Nephron progenitor cell (in vitro differentiated cells): ENCODE measurements at regions not wholly inside any gene's neighbourhood (a gene's known extent, or its start where the extent isn't known, plus 50 kb on each side); places are given as distances from the start of the nearest gene placed in this dataset.

Source experiments
- DNase-seq: peaks from one replicate; pipeline ENCODE4 v3.0.0; 2021
- H3K27ac Mint-ChIP-seq: 2 replicates; pipeline ENCODE4 v1.8.0; 2021; ENCODE audit warnings: mild to moderate bottlenecking, moderate library complexity, mixed read lengths
- H3K27me3 Mint-ChIP-seq: 2 replicates; pipeline ENCODE4 v1.8.0; 2021; ENCODE audit warnings: mild to moderate bottlenecking, low read depth, mixed read lengths; ENCODE audit not compliant: poor library complexity
- H3K36me3 Mint-ChIP-seq: 2 replicates; pipeline ENCODE4 v1.8.0; 2021; ENCODE audit warnings: low read depth, mixed read lengths
- H3K4me1 Mint-ChIP-seq: 2 replicates; pipeline ENCODE4 v1.8.0; 2021; ENCODE audit warnings: mixed read lengths
- H3K4me3 Mint-ChIP-seq: 2 replicates; pipeline ENCODE4 v1.8.0; 2021; ENCODE audit warnings: mild to moderate bottlenecking, moderate library complexity, mixed read lengths
- H3K9me3 Mint-ChIP-seq: 2 replicates; pipeline ENCODE4 v1.8.0; 2021; ENCODE audit warnings: mild to moderate bottlenecking, moderate library complexity, mixed read lengths
- CTCF ChIP-seq: fragments of 200-600 bp; sonication (generic); IDR thresholded peaks from 2 replicates; pipeline ENCODE4 v1.5.0; 2021; ENCODE audit warnings: antibody characterized with exemption

DNA sequence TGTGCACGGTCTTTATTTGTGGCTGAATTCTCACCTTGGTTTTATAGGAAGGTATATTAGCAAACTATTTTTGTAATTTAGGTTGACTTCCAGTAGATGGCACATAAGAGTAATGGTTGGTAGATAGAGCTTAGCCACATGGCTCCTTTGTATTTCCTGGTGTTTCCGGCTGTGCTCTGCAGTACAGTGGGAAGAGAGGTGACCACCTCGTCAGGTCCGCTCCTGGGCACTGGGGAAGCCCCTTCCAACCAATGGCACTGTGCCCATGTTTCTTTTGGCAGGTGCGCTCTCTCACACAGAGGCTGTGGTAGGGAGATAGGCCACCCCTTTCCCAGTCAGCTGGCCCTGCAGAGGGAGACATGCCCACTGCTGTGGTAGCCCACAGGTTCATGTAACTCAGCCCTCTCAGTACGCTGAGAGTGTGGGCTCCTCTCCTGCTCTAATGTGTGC, 74.3 kb upstream of the ATP12A start:
- Mint-ChIP-seq H3K27ac (no peak overlapping the region), H3K9me3 (peaks cover 40% of the 10 kb centered on the region), H3K4me1 (no peaks in the 10 kb centered on the region), H3K4me3 (no peak overlapping the region), H3K36me3 (no peaks in the 10 kb centered on the region), H3K27me3 (peaks cover 14% of the 10 kb centered on the region)
- peak; percentile 13 for TF ChIP-seq CTCF
- no peak for DNase-seq

GRCh38 chr13:24606486-24607170, 73.6 kb upstream of the ATP12A start:
- no peak for DNase-seq
- no peak overlapping the region for H3K4me3 Mint-ChIP-seq
- no peak for TF ChIP-seq CTCF
- peaks cover 12% of the 10 kb centered on the region for H3K27me3 Mint-ChIP-seq
- H3K4me1 Mint-ChIP-seq: no peaks in the 10 kb centered on the region
- H3K9me3 Mint-ChIP-seq: peaks cover 40% of the 10 kb centered on the region
- no peak overlapping the region for H3K27ac Mint-ChIP-seq
- H3K36me3 Mint-ChIP-seq: no peaks in the 10 kb centered on the region

DNA sequence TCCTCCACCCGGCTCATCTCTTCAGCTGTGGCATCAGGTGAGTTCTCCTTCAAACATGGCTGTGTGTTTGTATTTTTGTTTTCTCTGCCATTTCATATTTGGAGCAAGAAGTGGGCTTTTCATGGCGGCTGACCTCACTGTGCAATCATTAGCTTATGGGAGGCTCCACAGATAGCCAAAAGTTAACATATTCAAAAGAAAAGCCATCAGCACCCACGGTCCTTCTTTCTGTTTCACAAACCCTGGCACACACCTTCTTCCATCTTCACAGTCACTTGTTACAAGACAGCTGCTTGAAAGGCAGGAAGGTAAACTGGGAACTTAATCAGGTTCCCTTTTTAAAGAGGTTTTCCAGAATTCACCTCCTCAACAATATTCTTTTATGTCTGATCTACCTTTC, 69.3 kb upstream of the ATP12A start:
- Mint-ChIP-seq H3K4me3 (no peak overlapping the region), H3K9me3 (peaks cover under 1% of the 10 kb centered on the region), H3K27me3 (peaks cover 8% of the 10 kb centered on the region), H3K36me3 (no peaks in the 10 kb centered on the region), H3K4me1 (no peaks in the 10 kb centered on the region), H3K27ac (no peak overlapping the region)
- DNase-seq: no peak
- no peak for TF ChIP-seq CTCF

- DNase-seq: no peak
- no peaks in the 10 kb centered on the region for H3K9me3 Mint-ChIP-seq
- H3K27me3 Mint-ChIP-seq: peaks cover 8% of the 10 kb centered on the region
- H3K36me3 Mint-ChIP-seq: no peaks in the 10 kb centered on the region
- no peak overlapping the region for H3K4me3 Mint-ChIP-seq
- no peak for TF ChIP-seq CTCF
- peaks cover under 1% of the 10 kb centered on the region for H3K4me1 Mint-ChIP-seq
- H3K27ac Mint-ChIP-seq: no peak overlapping the region
These were observed 67.5 kb upstream of the ATP12A start for GRCh38 chr13:24612726-24613125.

- no peak for TF ChIP-seq CTCF
- H3K36me3 Mint-ChIP-seq: no peaks in the 10 kb centered on the region
- peaks cover 5% of the 10 kb centered on the region for H3K4me1 Mint-ChIP-seq
These were observed 67.1 kb upstream of the ATP12A start for GRCh38 chr13:24613128-24613527.

GRCh38 chr13:24613755-24614154, 66.5 kb upstream of the ATP12A start:
- Mint-ChIP-seq H3K27me3 (peaks cover 8% of the 10 kb centered on the region), H3K4me1 (peaks cover 11% of the 10 kb centered on the region), H3K9me3 (no peaks in the 10 kb centered on the region), H3K36me3 (no peaks in the 10 kb centered on the region), H3K27ac (no peak overlapping the region), H3K4me3 (no peak overlapping the region)
- no peak for TF ChIP-seq CTCF
- DNase-seq: no peak

More at GRCh38 chr13:24613128-24613527, 67.1 kb upstream of the ATP12A start:
- Mint-ChIP-seq H3K27me3 (peaks cover 8% of the 10 kb centered on the region), H3K27ac (no peak overlapping the region), H3K9me3 (no peaks in the 10 kb centered on the region), H3K4me3 (no peak overlapping the region)
- no peak for DNase-seq
